ENCODE measurements at regions not wholly inside any gene's neighbourhood (a gene's known extent, or its start where the extent isn't known, plus 50 kb on each side); places are given as distances from the start of the nearest gene placed in this dataset.

DNA sequence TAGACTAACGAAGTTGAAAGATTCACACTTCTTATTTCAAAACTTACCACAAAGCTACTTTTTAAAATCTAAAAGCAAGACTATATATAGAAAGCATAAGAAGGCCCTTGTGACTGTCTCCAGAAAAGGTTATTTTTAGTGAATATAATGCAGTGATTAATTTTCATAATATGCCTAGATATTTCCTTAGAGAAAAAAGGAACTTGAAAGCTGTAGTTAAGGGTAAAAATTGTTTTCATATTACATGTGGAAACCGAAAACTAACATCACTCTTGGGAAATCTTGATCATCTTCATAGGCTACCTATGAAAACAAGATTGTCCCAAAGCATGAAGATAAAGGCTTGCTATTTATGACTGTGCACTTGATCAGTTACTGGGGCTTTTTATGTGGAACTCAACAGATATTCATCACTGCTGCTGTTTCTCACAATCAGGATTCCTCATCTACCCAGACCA, 223.2 kb downstream of the SH2D4B start:
- TF ChIP-seq EP300 (IDR thresholded peaks at IDR 0.05) (no peak), POLR2AphosphoS5 (IDR thresholded peaks at IDR 0.05) (no peak), POLR2A (IDR thresholded peaks at IDR 0.05) (no peak)
- TF ChIP-seq, protein P1, sequence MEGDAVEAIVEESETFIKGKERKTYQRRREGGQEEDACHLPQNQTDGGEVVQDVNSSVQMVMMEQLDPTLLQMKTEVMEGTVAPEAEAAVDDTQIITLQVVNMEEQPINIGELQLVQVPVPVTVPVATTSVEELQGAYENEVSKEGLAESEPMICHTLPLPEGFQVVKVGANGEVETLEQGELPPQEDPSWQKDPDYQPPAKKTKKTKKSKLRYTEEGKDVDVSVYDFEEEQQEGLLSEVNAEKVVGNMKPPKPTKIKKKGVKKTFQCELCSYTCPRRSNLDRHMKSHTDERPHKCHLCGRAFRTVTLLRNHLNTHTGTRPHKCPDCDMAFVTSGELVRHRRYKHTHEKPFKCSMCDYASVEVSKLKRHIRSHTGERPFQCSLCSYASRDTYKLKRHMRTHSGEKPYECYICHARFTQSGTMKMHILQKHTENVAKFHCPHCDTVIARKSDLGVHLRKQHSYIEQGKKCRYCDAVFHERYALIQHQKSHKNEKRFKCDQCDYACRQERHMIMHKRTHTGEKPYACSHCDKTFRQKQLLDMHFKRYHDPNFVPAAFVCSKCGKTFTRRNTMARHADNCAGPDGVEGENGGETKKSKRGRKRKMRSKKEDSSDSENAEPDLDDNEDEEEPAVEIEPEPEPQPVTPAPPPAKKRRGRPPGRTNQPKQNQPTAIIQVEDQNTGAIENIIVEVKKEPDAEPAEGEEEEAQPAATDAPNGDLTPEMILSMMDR (IDR thresholded peaks at IDR 0.05) = no peak
- Histone ChIP-seq H3K4me1 (no peaks in the 10 kb centered on the region), H3K4me3 (no peak overlapping the region), H3K27ac (no peak overlapping the region), H3K27me3 (no peaks in the 10 kb centered on the region), H3K36me3 (no peaks in the 10 kb centered on the region), H3K9me3 (no peaks in the 10 kb centered on the region)
- WGBS = 56% methylated on average over 2 of the region's 2 CpGs
- no peak for DNase-seq (ENCODE audit: low spot score in 2 of 2)

DNA sequence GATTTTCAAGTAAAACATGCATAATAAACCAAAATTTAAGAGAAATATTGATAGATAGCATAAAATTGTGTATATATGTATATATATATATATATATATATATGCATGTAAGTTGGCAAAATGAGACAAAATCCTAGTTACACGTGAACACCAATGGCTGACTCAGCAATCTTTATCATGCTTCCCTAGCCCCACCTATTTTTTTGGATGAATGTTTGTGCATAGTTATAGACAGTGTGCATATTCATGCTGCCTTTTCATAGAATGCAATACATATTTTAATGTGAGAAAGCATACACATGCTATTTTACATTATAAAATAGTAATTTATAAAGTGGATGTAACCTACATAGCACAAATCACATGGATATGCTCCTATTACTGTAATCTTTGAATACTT, 230.3 kb downstream of the SH2D4B start:
- TF ChIP-seq, protein P1 (IDR thresholded peaks at IDR 0.05) = no peak
- TF ChIP-seq POLR2A (IDR thresholded peaks at IDR 0.05) (no peak), POLR2AphosphoS5 (IDR thresholded peaks at IDR 0.05) (no peak), EP300 (IDR thresholded peaks at IDR 0.05) (no peak)
- Histone ChIP-seq H3K4me3 (no peak overlapping the region), H3K4me1 (no peaks in the 10 kb centered on the region), H3K27me3 (no peaks in the 10 kb centered on the region), H3K36me3 (no peaks in the 10 kb centered on the region), H3K9me3 (no peaks in the 10 kb centered on the region), H3K27ac (no peak overlapping the region)
- DNase-seq (ENCODE audit: low spot score in 2 of 2) = no peak
- 19% methylated on average over 1 of the region's 1 CpG for WGBS

DNA sequence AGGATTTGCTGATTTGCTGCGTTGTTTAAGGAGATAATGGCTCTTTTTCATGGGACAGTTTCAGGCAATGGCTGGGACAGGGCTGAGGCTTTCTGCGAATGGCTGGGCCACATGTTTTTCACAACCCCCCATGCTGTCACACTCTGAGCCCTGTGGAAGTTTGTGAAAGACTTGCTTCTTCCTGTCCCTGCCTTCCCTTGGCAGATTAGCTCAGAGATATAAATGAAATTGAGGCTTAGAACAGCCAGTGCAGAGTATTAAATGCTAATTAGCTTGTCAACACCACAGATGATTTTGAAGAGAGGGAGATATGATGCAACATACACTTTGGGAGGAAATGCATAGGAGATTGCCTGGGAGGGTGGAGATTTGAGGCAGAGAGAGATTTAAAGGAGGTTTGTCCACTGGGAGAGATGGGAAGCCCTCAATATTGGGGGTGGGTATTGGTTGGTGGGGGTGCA, 232.0 kb downstream of the SH2D4B start:
- no peak for TF ChIP-seq POLR2A (IDR thresholded peaks at IDR 0.05)
- TF ChIP-seq, protein P1 (IDR thresholded peaks at IDR 0.05) = no peak
- TF ChIP-seq EP300 (IDR thresholded peaks at IDR 0.05) = no peak
- TF ChIP-seq POLR2AphosphoS5 (IDR thresholded peaks at IDR 0.05) = no peak
- no peak for DNase-seq (ENCODE audit: low spot score in 2 of 2)
- Histone ChIP-seq H3K4me3 (no peak overlapping the region), H3K9me3 (no peaks in the 10 kb centered on the region), H3K36me3 (no peaks in the 10 kb centered on the region), H3K27ac (no peak overlapping the region), H3K27me3 (peaks cover 3% of the 10 kb centered on the region), H3K4me1 (no peaks in the 10 kb centered on the region)
- 56% methylated on average over 2 of the region's 2 CpGs for WGBS

DNA sequence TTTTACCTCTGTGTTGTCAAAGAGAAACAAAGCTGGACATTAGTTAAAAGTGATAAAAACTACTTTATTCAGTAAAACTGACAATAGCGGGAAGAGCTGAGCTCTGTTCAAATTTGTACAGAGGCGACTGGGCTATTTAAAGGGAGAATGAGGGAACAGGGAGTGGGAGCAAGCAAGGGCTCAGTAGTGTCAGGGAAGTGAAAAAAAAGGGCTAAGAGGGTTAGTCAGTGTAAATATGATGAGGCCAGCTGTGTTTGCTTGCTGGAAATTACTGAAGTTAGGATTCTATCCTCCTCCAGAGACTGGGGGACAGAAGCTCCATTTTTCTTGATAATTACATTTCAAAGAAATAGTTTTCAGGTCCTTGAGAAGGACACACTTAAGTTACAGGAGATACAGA, 232.5 kb downstream of the SH2D4B start:
- no peaks in the 10 kb centered on the region for H3K9me3 ChIP-seq
- TF ChIP-seq EP300 (IDR thresholded peaks at IDR 0.05) (no peak), POLR2AphosphoS5 (IDR thresholded peaks at IDR 0.05) (no peak)
- no peak overlapping the region for H3K27ac ChIP-seq
- no peak overlapping the region for H3K4me3 ChIP-seq
- no peak for DNase-seq (ENCODE audit: low spot score in 2 of 2)
- WGBS = 84% methylated on average over 2 of the region's 2 CpGs
- H3K36me3 ChIP-seq = no peaks in the 10 kb centered on the region
- peaks cover 3% of the 10 kb centered on the region for H3K27me3 ChIP-seq
- no peaks in the 10 kb centered on the region for H3K4me1 ChIP-seq

DNA sequence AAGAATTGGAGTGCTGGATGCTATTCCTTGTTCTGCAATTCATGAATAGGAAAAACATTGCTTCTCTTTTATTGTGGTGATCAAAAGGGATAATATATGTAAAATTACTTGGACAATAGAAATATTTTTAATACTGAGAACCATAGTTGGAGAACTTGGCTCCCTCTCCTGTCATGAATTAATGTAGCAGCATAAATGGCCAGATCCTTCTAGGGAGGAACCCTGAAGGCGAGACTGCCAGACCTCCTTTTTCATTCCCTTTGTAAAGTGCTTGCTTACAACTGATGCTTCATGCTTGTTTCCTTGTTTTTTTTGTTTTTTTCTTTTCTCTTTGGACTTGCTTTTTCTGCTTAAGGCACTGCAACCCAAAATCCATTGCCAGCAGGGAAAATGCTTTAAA, 233.6 kb downstream of the SH2D4B start:
- Histone ChIP-seq H3K9me3 (no peaks in the 10 kb centered on the region), H3K4me1 (no peaks in the 10 kb centered on the region), H3K4me3 (no peak overlapping the region), H3K36me3 (no peaks in the 10 kb centered on the region), H3K27ac (no peak overlapping the region), H3K27me3 (peaks cover 3% of the 10 kb centered on the region)
- DNase-seq (ENCODE audit: low spot score in 2 of 2) = no peak
- no peak for TF ChIP-seq EP300 (IDR thresholded peaks at IDR 0.05)
- TF ChIP-seq POLR2A (IDR thresholded peaks at IDR 0.05) = no peak
- TF ChIP-seq, protein P1 (IDR thresholded peaks at IDR 0.05) = no peak
- no peak for TF ChIP-seq POLR2AphosphoS5 (IDR thresholded peaks at IDR 0.05)
- 69% methylated on average over 1 of the region's 1 CpG for WGBS
